Type B pancreatic cell (in vitro differentiated cells): ENCODE measurements at regions not wholly inside any gene's neighbourhood (a gene's known extent, or its start where the extent isn't known, plus 50 kb on each side); places are given as distances from the start of the nearest gene placed in this dataset.

ENCODE experiments used
- DNase-seq: peaks from one replicate; pipeline ENCODE4 v3.0.0; 2021; ENCODE audit warnings: mixed read lengths; ENCODE audit not compliant: unreplicated experiment; ENCODE audit errors: extremely low spot score
- H3K27ac Mint-ChIP-seq: 2 replicates; pipeline ENCODE4 v1.8.0; 2021; ENCODE audit warnings: mild to moderate bottlenecking, mixed read lengths
- H3K27me3 Mint-ChIP-seq: 2 replicates; pipeline ENCODE4 v1.8.0; 2021; ENCODE audit warnings: mixed read lengths
- H3K36me3 Mint-ChIP-seq: 2 replicates; pipeline ENCODE4 v1.8.0; 2021; ENCODE audit warnings: mixed read lengths
- H3K4me1 Mint-ChIP-seq: one replicate; pipeline ENCODE4 v1.8.0; 2021; ENCODE audit warnings: mixed read lengths; ENCODE audit not compliant: unreplicated experiment
- H3K4me3 Mint-ChIP-seq: 2 replicates; pipeline ENCODE4 v1.8.0; 2021; ENCODE audit warnings: mild to moderate bottlenecking, mixed read lengths
- H3K9me3 Mint-ChIP-seq: 2 replicates; pipeline ENCODE4 v1.8.0; 2021; ENCODE audit warnings: mixed read lengths
- CTCF ChIP-seq: fragments of 200-600 bp; sonication (generic); conservative IDR thresholded peaks from 2 replicates; pipeline ENCODE4 v1.5.0; 2021; ENCODE audit warnings: antibody characterized with exemption, mild to moderate bottlenecking

DNA sequence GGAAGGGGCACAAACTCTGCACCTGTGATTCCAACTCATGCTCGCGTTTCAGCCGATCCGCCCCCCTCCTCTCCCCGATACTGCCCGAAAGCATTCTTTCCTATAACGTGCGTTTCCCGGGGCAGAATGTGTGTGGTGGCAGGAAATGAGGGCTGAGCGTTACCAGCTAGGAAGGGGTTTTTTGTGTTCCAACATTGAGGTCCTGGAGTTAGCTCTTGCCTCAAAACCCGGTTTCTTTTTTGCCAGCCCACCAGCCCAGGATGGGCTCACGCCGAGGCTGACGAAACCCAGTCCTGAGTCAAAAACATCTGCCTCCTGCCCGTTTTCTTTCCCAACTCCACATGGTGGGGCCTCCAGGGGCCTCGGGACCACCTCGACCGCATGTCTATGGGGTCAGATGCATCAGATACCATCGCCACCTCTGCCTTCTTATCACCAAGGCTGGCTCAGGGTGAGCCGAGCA lies 113.7 kb upstream of the COPS8 start:
- TF ChIP-seq CTCF = no peak
- H3K36me3 Mint-ChIP-seq = no peaks in the 10 kb centered on the region

GRCh38 chr2:236972491-236973342 lies 113.0 kb upstream of the COPS8 start:
- Mint-ChIP-seq H3K4me3 (peak overlapping the region; percentile 49), H3K4me1 (peaks cover 81% of the 10 kb centered on the region), H3K27ac (peak overlapping the region; percentile 13), H3K27me3 (peaks cover 11% of the 10 kb centered on the region), H3K36me3 (no peaks in the 10 kb centered on the region), H3K9me3 (peaks cover 5% of the 10 kb centered on the region)
- no peak for TF ChIP-seq CTCF
- DNase-seq = no peak

More for the DNA sequence above, 113.7 kb upstream of the COPS8 start:
- peak overlapping the region; percentile 13 for H3K27ac Mint-ChIP-seq
- H3K4me3 Mint-ChIP-seq = peak overlapping the region; percentile 49
- peaks cover 73% of the 10 kb centered on the region for H3K4me1 Mint-ChIP-seq
- H3K9me3 Mint-ChIP-seq = no peaks in the 10 kb centered on the region
- H3K27me3 Mint-ChIP-seq = peaks cover 6% of the 10 kb centered on the region
- no peak for DNase-seq

- Mint-ChIP-seq H3K27me3 (peaks cover 13% of the 10 kb centered on the region), H3K36me3 (no peaks in the 10 kb centered on the region), H3K27ac (no peak overlapping the region), H3K4me1 (peaks cover 76% of the 10 kb centered on the region), H3K9me3 (peaks cover 5% of the 10 kb centered on the region), H3K4me3 (no peak overlapping the region)
- DNase-seq = peak; percentile 11
- TF ChIP-seq CTCF = no peak
These were observed 112.2 kb upstream of the COPS8 start for GRCh38 chr2:236973343-236973980.

DNA sequence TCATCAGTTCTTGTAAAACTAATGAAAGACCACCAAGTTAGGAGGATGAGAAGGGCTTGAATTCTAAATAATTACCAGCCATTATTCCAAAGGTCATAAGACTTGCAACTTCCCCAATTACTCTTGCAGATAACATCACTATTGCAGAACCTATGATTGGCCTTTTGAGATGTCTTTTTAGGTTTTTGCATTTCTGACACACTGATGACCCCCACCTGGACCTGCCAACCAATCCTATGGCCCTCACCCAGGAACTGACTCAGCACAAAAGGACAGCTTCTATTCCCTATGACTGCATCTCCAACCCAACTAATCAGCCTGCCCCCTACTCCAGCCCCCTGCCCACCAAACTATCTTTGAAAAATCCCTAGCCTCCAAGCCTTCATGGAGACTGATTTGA lies 111.5 kb upstream of the COPS8 start:
- peaks cover 5% of the 10 kb centered on the region for H3K9me3 Mint-ChIP-seq
- DNase-seq = peak; percentile 40
- H3K4me3 Mint-ChIP-seq = no peak overlapping the region
- H3K36me3 Mint-ChIP-seq = no peaks in the 10 kb centered on the region
- H3K4me1 Mint-ChIP-seq = peaks cover 70% of the 10 kb centered on the region
- no peak for TF ChIP-seq CTCF
- H3K27me3 Mint-ChIP-seq = peaks cover 13% of the 10 kb centered on the region
- no peak overlapping the region for H3K27ac Mint-ChIP-seq

DNA sequence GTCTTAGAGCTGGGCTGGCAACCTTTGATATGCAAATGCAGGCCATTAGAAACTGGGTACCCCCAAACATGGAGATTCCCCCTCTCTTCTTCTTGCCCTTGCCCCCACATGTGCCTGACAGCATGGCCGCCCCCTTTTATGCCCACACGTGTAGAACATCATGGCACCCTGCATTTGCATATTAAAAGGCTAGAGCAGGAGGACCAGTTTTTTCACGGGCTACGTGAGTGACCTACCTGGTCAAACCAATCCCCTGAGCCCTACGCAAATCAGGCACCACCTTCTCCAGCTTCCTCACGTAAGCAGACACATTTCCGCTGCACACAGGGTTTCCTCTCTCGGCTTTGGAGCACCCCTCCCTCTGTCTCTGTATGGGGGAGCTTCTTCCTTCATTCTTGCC lies 110.9 kb upstream of the COPS8 start:
- Mint-ChIP-seq H3K9me3 (peaks cover 5% of the 10 kb centered on the region), H3K36me3 (no peaks in the 10 kb centered on the region), H3K4me3 (no peak overlapping the region), H3K4me1 (peaks cover 64% of the 10 kb centered on the region), H3K27ac (no peak overlapping the region), H3K27me3 (peaks cover 9% of the 10 kb centered on the region)
- no peak for TF ChIP-seq CTCF
- DNase-seq = peak; percentile 34
